HEK293 (cell line): ENCODE measurements at regions not wholly inside any gene's neighbourhood (a gene's known extent, or its start where the extent isn't known, plus 50 kb on each side); places are given as distances from the start of the nearest gene placed in this dataset.

Experiments used
- CTCF ChIA-PET: fragments of 350-600 bp; formaldehyde crosslinking; extraction: SDS; loops from one replicate; lab custom pipeline; 2021; ENCODE audit warnings: antibody characterized with exemption; lab: Yijun Ruan, JAX
- POLR2A ChIA-PET: fragments of 300-600 bp; formaldehyde crosslinking; extraction: SDS; loops from one replicate; lab custom pipeline; 2020; ENCODE audit warnings: antibody characterized with exemption, inconsistent platforms; lab: Yijun Ruan, JAX
- H3K27ac ChIP-seq: fragments of 200-500 bp; sonication (Bioruptor generic); 2 replicates; pipeline ENCODE4 v1.5.1; 2014; ENCODE audit warnings: low read depth, low read length, control low read depth, inconsistent platforms; ENCODE audit errors: extremely low read depth
- H3K36me3 ChIP-seq, 2 experiments: fragments of 200-500 bp in 1 of 2; sonication (Bioruptor generic) in 1 of 2; 1 replicate in 1 of 2; 2 replicates in 1 of 2; pipeline ENCODE4 v1.5.1; 2014 to 2017; ENCODE audit warnings: inconsistent platforms in 2 of 2, low read length in 2 of 2; ENCODE audit not compliant: control insufficient read depth in 2 of 2, insufficient read depth in 1 of 2
- H3K4me1 ChIP-seq: fragments of 200-500 bp; sonication (Bioruptor generic); 2 replicates; pipeline ENCODE4 v1.5.1; 2014; ENCODE audit warnings: mild to moderate bottlenecking, low read length, inconsistent platforms; ENCODE audit not compliant: control insufficient read depth, insufficient read depth
- H3K4me3 ChIP-seq: 2 replicates; pipeline ENCODE4 v1.5.1; 2011; ENCODE audit warnings: low read depth, mild to moderate bottlenecking, control low read depth, low read length, moderate library complexity
- H3K9me3 ChIP-seq: fragments of 200-500 bp; sonication (Bioruptor generic); 2 replicates; pipeline ENCODE4 v1.5.1; 2014; ENCODE audit warnings: low read depth, low read length, inconsistent platforms; ENCODE audit not compliant: control insufficient read depth, insufficient read depth
- GLI2 ChIP-seq: fragments of 450-650 bp; formaldehyde crosslinking; IDR thresholded peaks from 2 replicates; pipeline ENCODE4; 2017; ENCODE audit warnings: missing biosample characterization, missing genetic modification characterization, low read depth, borderline replicate concordance
- HOXA7 ChIP-seq: sonication (generic); formaldehyde crosslinking; IDR thresholded peaks from 2 replicates; pipeline ENCODE4 v1.8.1; 2022; ENCODE audit warnings: missing genetic modification reagents, borderline replicate concordance
- ZBTB10 ChIP-seq: fragments of 450-650 bp; formaldehyde crosslinking; IDR thresholded peaks from 2 replicates; pipeline ENCODE4 v1.5.1; 2016; ENCODE audit warnings: missing biosample characterization, missing genetic modification characterization
- ZBTB8A ChIP-seq: fragments of 450-650 bp; formaldehyde crosslinking; IDR thresholded peaks from 2 replicates; pipeline ENCODE4 v1.5.1; 2016; ENCODE audit warnings: missing biosample characterization, missing genetic modification characterization
- ZFP41 ChIP-seq: fragments of 450-650 bp; formaldehyde crosslinking; IDR thresholded peaks from 2 replicates; pipeline ENCODE4 v1.5.1; 2016; ENCODE audit warnings: missing biosample characterization, missing genetic modification characterization, borderline replicate concordance
- ZNF23 ChIP-seq: fragments of 450-650 bp; formaldehyde crosslinking; IDR thresholded peaks from 2 replicates; pipeline ENCODE4 v1.5.1; 2016; ENCODE audit warnings: missing biosample characterization, missing genetic modification characterization, borderline replicate concordance
- ZNF394 ChIP-seq: fragments of 450-650 bp; formaldehyde crosslinking; IDR thresholded peaks from 2 replicates; pipeline ENCODE4 v1.5.1; 2016; ENCODE audit warnings: missing biosample characterization, missing genetic modification characterization, mild to moderate bottlenecking, moderate library complexity, borderline replicate concordance
- ZNF518A ChIP-seq: fragments of 450-650 bp; formaldehyde crosslinking; conservative IDR thresholded peaks from 2 replicates; pipeline ENCODE4 v1.5.1; 2016; ENCODE audit warnings: low read depth, missing biosample characterization, missing genetic modification characterization
- ZNF529 ChIP-seq: fragments of 450-650 bp; formaldehyde crosslinking; IDR thresholded peaks from 2 replicates; pipeline ENCODE4 v1.5.1; 2017; ENCODE audit warnings: missing genetic modification characterization, missing biosample characterization; ENCODE audit not compliant: insufficient replicate concordance
- ZNF560 ChIP-seq: fragments of 450-650 bp; formaldehyde crosslinking; IDR thresholded peaks from 2 replicates; pipeline ENCODE4 v1.5.1; 2017; ENCODE audit warnings: missing biosample characterization, missing genetic modification characterization, borderline replicate concordance
- ZNF645 ChIP-seq: fragments of 450-650 bp; formaldehyde crosslinking; IDR thresholded peaks from 2 replicates; pipeline ENCODE4; 2016; ENCODE audit warnings: missing biosample characterization, missing genetic modification characterization
- ZNF677 ChIP-seq: fragments of 450-650 bp; IDR thresholded peaks from 2 replicates; pipeline ENCODE4 v1.5.0; 2018; ENCODE audit warnings: missing biosample characterization, mild to moderate bottlenecking, missing genetic modification characterization, moderate library complexity
- ZNF701 ChIP-seq: fragments of 450-650 bp; formaldehyde crosslinking; IDR thresholded peaks from 2 replicates; pipeline ENCODE4 v1.5.1; 2016; ENCODE audit warnings: missing biosample characterization, missing genetic modification characterization
- ZNF76 ChIP-seq: fragments of 450-650 bp; formaldehyde crosslinking; IDR thresholded peaks from 2 replicates; pipeline ENCODE4; 2016; ENCODE audit warnings: low read depth, missing biosample characterization, missing genetic modification characterization, borderline replicate concordance
- ZNF843 ChIP-seq: fragments of 450-650 bp; formaldehyde crosslinking; IDR thresholded peaks from 2 replicates; pipeline ENCODE4 v1.5.1; 2016; ENCODE audit warnings: missing biosample characterization, missing genetic modification characterization
- TF ChIP-seq, protein P1 (sequence below): fragments of 450-650 bp; formaldehyde crosslinking; IDR thresholded peaks from 2 replicates; pipeline ENCODE4 v1.5.1; 2017; ENCODE audit warnings: missing biosample characterization, missing genetic modification characterization
- TF ChIP-seq, protein P2 (sequence below): fragments of 450-650 bp; formaldehyde crosslinking; IDR thresholded peaks from 2 replicates; pipeline ENCODE4 v1.5.1; 2016; ENCODE audit warnings: missing biosample characterization, missing genetic modification characterization, low read depth

DNA sequence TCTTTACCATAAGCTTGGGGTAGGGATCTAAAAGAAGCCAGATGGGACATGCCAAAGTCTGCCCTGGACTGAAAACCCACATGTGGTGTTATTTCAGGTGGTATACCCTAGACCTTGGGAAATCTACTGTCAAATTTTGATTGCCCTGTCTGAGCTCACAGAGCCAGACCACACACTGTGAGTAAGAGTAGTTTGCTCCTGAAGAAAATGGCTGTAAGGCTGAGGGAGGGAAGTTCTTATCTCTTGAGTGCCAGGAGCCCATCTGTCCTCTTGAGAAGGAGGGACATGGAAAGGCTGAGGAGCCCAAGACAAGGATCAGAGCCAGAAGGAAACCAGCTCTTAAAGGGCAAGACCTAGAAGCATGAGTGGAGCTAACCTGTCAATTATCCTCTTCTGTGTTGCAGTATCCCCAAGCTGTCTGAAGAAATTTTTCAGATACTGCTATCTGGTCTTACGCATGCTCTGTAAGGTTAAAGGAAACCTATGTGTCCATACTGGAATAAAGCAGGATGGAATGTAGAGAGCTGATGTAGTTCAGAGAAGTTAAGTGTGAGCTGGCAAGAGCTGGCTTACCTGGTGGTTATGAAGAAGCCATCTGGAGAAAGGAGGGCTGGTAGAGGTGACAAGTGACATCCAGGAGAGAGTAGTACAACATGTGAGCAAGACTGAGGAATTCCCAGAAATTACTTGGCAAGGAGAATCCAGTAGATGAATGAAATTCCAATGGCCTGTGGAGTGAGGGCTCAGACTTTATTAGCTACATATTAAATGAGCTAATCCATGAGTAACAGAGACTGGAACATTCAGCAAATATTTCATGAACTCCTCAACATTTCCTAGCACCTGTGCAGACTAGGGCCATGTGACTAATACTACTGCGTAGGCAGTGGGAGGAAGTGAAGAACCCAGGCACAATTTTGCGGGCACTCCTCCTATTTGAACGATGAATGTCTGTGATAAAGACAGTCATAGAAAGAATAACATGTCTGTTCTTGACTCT, 389.1 kb upstream of the KIF2A start:
- Histone ChIP-seq H3K36me3 (no peaks in the 10 kb centered on the region), H3K4me3 (no peak overlapping the region), H3K4me1 (no peaks in the 10 kb centered on the region; the same call in 1 of the 2 replicates), H3K27ac (no peak overlapping the region), H3K9me3 (no peaks in the 10 kb centered on the region)
- ChIA-PET CTCF (interaction anchor here (0.6 to 1.6 kb wide), 3 partner anchors 227 to 958 kb away, joined by 3 to 5 read pairs (median 4); no protein-coding TSS in a partner anchor), POLR2A (no interaction called here)
- no peak for TF ChIP-seq ZNF76 (tag by site-specific recombination)
- TF ChIP-seq ZFP41 (tag by site-specific recombination), result no peak
- TF ChIP-seq ZNF518A (tag by site-specific recombination), result no peak
- TF ChIP-seq ZNF677 (tag by site-specific recombination), result no peak
- no peak for TF ChIP-seq ZNF529 (tag by site-specific recombination)
- no peak for TF ChIP-seq ZNF645 (tag by site-specific recombination)
- TF ChIP-seq ZNF843 (tag by site-specific recombination), result no peak
- TF ChIP-seq, protein P1, sequence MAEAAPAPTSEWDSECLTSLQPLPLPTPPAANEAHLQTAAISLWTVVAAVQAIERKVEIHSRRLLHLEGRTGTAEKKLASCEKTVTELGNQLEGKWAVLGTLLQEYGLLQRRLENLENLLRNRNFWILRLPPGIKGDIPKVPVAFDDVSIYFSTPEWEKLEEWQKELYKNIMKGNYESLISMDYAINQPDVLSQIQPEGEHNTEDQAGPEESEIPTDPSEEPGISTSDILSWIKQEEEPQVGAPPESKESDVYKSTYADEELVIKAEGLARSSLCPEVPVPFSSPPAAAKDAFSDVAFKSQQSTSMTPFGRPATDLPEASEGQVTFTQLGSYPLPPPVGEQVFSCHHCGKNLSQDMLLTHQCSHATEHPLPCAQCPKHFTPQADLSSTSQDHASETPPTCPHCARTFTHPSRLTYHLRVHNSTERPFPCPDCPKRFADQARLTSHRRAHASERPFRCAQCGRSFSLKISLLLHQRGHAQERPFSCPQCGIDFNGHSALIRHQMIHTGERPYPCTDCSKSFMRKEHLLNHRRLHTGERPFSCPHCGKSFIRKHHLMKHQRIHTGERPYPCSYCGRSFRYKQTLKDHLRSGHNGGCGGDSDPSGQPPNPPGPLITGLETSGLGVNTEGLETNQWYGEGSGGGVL, result no peak
- TF ChIP-seq ZBTB8A (tag by site-specific recombination), result no peak
- TF ChIP-seq ZNF701 (tag by site-specific recombination), result no peak
- TF ChIP-seq ZNF23 (tag by site-specific recombination), result no peak
- no peak for TF ChIP-seq HOXA7 (CRISPR knock-in tag)
- no peak for TF ChIP-seq GLI2
- TF ChIP-seq ZNF560 (tag by site-specific recombination), result no peak
- TF ChIP-seq, protein P2, sequence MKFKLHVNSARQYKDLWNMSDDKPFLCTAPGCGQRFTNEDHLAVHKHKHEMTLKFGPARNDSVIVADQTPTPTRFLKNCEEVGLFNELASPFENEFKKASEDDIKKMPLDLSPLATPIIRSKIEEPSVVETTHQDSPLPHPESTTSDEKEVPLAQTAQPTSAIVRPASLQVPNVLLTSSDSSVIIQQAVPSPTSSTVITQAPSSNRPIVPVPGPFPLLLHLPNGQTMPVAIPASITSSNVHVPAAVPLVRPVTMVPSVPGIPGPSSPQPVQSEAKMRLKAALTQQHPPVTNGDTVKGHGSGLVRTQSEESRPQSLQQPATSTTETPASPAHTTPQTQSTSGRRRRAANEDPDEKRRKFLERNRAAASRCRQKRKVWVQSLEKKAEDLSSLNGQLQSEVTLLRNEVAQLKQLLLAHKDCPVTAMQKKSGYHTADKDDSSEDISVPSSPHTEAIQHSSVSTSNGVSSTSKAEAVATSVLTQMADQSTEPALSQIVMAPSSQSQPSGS (tag by site-specific recombination), result no peak
- TF ChIP-seq ZBTB10, result no peak
- TF ChIP-seq ZNF394 (tag by site-specific recombination), result no peak
